HEK293 (cell line): ENCODE measurements at regions not wholly inside any gene's neighbourhood (a gene's known extent, or its start where the extent isn't known, plus 50 kb on each side); places are given as distances from the start of the nearest gene placed in this dataset.

Experiments used
- CTCF ChIA-PET: fragments of 350-600 bp; formaldehyde crosslinking; extraction: SDS; loops from one replicate; lab custom pipeline; 2021; ENCODE audit warnings: antibody characterized with exemption; lab: Yijun Ruan, JAX
- POLR2A ChIA-PET: fragments of 300-600 bp; formaldehyde crosslinking; extraction: SDS; loops from one replicate; lab custom pipeline; 2020; ENCODE audit warnings: antibody characterized with exemption, inconsistent platforms; lab: Yijun Ruan, JAX
- H3K27ac ChIP-seq: fragments of 200-500 bp; sonication (Bioruptor generic); 2 replicates; pipeline ENCODE4 v1.5.1; 2014; ENCODE audit warnings: low read depth, low read length, control low read depth, inconsistent platforms; ENCODE audit errors: extremely low read depth
- H3K36me3 ChIP-seq, 2 experiments: fragments of 200-500 bp in 1 of 2; sonication (Bioruptor generic) in 1 of 2; 1 replicate in 1 of 2; 2 replicates in 1 of 2; pipeline ENCODE4 v1.5.1; 2014 to 2017; ENCODE audit warnings: inconsistent platforms in 2 of 2, low read length in 2 of 2; ENCODE audit not compliant: control insufficient read depth in 2 of 2, insufficient read depth in 1 of 2
- H3K4me1 ChIP-seq: fragments of 200-500 bp; sonication (Bioruptor generic); 2 replicates; pipeline ENCODE4 v1.5.1; 2014; ENCODE audit warnings: mild to moderate bottlenecking, low read length, inconsistent platforms; ENCODE audit not compliant: control insufficient read depth, insufficient read depth
- H3K4me3 ChIP-seq: 2 replicates; pipeline ENCODE4 v1.5.1; 2011; ENCODE audit warnings: low read depth, mild to moderate bottlenecking, control low read depth, low read length, moderate library complexity
- H3K9me3 ChIP-seq: fragments of 200-500 bp; sonication (Bioruptor generic); 2 replicates; pipeline ENCODE4 v1.5.1; 2014; ENCODE audit warnings: low read depth, low read length, inconsistent platforms; ENCODE audit not compliant: control insufficient read depth, insufficient read depth
- HOXC10 ChIP-seq: sonication (generic); formaldehyde crosslinking; IDR thresholded peaks from 2 replicates; pipeline ENCODE4 v1.8.1; 2023; ENCODE audit warnings: mild to moderate bottlenecking, missing genetic modification reagents
- MYNN ChIP-seq: fragments of 450-650 bp; formaldehyde crosslinking; IDR thresholded peaks from 2 replicates; pipeline ENCODE4 v1.5.1; 2016; ENCODE audit warnings: missing biosample characterization, missing genetic modification characterization, borderline replicate concordance
- TCF7L2 ChIP-seq: IDR thresholded peaks from 2 replicates; pipeline ENCODE4 v1.6.1; 2011; ENCODE audit warnings: low read depth, mild to moderate bottlenecking, inconsistent platforms, low read length, moderate library complexity, borderline replicate concordance
- WT1 ChIP-seq: fragments of 450-650 bp; formaldehyde crosslinking; IDR thresholded peaks from 2 replicates; pipeline ENCODE4 v1.5.1; 2016; ENCODE audit warnings: missing biosample characterization, missing genetic modification characterization
- YY1 ChIP-seq: fragments of 450-650 bp; formaldehyde crosslinking; IDR thresholded peaks from 2 replicates; pipeline ENCODE4 v1.5.1; 2018; ENCODE audit warnings: missing biosample characterization, missing genetic modification characterization
- ZBTB1 ChIP-seq: fragments of 450-650 bp; formaldehyde crosslinking; IDR thresholded peaks from 2 replicates; pipeline ENCODE4 v1.5.1; 2016; ENCODE audit warnings: missing biosample characterization, missing genetic modification characterization
- ZBTB8A ChIP-seq: fragments of 450-650 bp; formaldehyde crosslinking; IDR thresholded peaks from 2 replicates; pipeline ENCODE4 v1.5.1; 2016; ENCODE audit warnings: missing biosample characterization, missing genetic modification characterization
- ZNF133 ChIP-seq: fragments of 450-650 bp; formaldehyde crosslinking; IDR thresholded peaks from 2 replicates; pipeline ENCODE4 v1.5.1; 2016; ENCODE audit warnings: missing biosample characterization, missing genetic modification characterization
- ZNF184 ChIP-seq: fragments of 450-650 bp; IDR thresholded peaks from 2 replicates; pipeline ENCODE4 v1.5.1; 2018; ENCODE audit warnings: missing biosample characterization, mild to moderate bottlenecking, missing genetic modification characterization
- ZNF19 ChIP-seq: fragments of 450-650 bp; formaldehyde crosslinking; IDR thresholded peaks from 2 replicates; pipeline ENCODE4; 2016; ENCODE audit warnings: missing biosample characterization, missing genetic modification characterization, low read depth
- ZNF223 ChIP-seq: fragments of 450-650 bp; formaldehyde crosslinking; IDR thresholded peaks from 2 replicates; pipeline ENCODE4 v1.5.1; 2016; ENCODE audit warnings: missing biosample characterization, missing genetic modification characterization
- ZNF433 ChIP-seq: fragments of 450-650 bp; formaldehyde crosslinking; IDR thresholded peaks from 2 replicates; pipeline ENCODE4 v1.5.1; 2016; ENCODE audit warnings: missing biosample characterization, missing genetic modification characterization, low read depth
- ZNF510 ChIP-seq: fragments of 450-650 bp; formaldehyde crosslinking; IDR thresholded peaks from 2 replicates; pipeline ENCODE4 v1.5.1; 2018; ENCODE audit warnings: mild to moderate bottlenecking, missing genetic modification characterization, missing biosample characterization; ENCODE audit not compliant: insufficient replicate concordance
- ZNF555 ChIP-seq: fragments of 450-650 bp; formaldehyde crosslinking; conservative IDR thresholded peaks from 2 replicates; pipeline ENCODE4 v1.5.1; 2017; ENCODE audit warnings: missing biosample characterization, mild to moderate bottlenecking, missing genetic modification characterization, inconsistent platforms
- ZNF596 ChIP-seq: fragments of 450-650 bp; IDR thresholded peaks from 2 replicates; pipeline ENCODE4 v1.5.0; 2018; ENCODE audit warnings: missing biosample characterization, mild to moderate bottlenecking, missing genetic modification characterization, moderate library complexity
- ZNF623 ChIP-seq: fragments of 450-650 bp; formaldehyde crosslinking; IDR thresholded peaks from 2 replicates; pipeline ENCODE4 v1.5.1; 2016; ENCODE audit warnings: missing biosample characterization, missing genetic modification characterization
- ZNF654 ChIP-seq: fragments of 450-650 bp; formaldehyde crosslinking; IDR thresholded peaks from 2 replicates; pipeline ENCODE4 v1.5.1; 2016; ENCODE audit warnings: low read depth, missing biosample characterization, missing genetic modification characterization
- ZNF777 ChIP-seq: fragments of 450-650 bp; formaldehyde crosslinking; IDR thresholded peaks from 2 replicates; pipeline ENCODE4 v1.5.1; 2017; ENCODE audit warnings: missing biosample characterization, missing genetic modification characterization, borderline replicate concordance
- ZNF791 ChIP-seq: fragments of 450-650 bp; formaldehyde crosslinking; IDR thresholded peaks from 2 replicates; pipeline ENCODE4 v1.5.1; 2016; ENCODE audit warnings: missing biosample characterization, missing genetic modification characterization
- TF ChIP-seq, protein P1 (sequence below): fragments of 450-650 bp; formaldehyde crosslinking; IDR thresholded peaks from 2 replicates; pipeline ENCODE4 v1.5.1; 2016; ENCODE audit warnings: missing biosample characterization, missing genetic modification characterization
- TF ChIP-seq, protein P2 (sequence below): fragments of 450-650 bp; formaldehyde crosslinking; IDR thresholded peaks from 2 replicates; pipeline ENCODE4 v1.5.1; 2016; ENCODE audit warnings: missing biosample characterization, missing genetic modification characterization
- TF ChIP-seq, protein P3 (sequence below): fragments of 450-650 bp; formaldehyde crosslinking; conservative IDR thresholded peaks from 2 replicates; pipeline ENCODE4 v1.5.1; 2016; ENCODE audit warnings: low read depth, missing biosample characterization, missing genetic modification characterization

DNA sequence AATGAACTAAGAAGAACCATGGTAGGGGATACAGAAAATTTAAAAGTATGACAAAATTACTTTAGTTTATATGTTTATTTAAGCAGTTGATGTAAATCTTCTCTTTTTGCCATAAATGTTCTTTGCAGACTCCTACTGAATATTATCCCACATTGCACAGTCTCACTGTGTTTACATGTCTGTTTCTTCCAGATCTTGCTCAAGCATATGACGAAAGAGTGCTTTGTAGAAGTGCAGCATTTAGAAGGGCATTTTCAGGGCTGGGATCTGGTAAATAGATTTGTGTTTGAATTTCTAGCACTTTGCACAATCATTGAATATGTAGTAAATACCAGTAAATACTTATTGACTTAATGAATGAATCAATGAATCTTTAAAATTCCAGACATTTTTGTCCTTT, 152.0 kb upstream of the EPHA7 start (continued):
- TF ChIP-seq, protein P1, sequence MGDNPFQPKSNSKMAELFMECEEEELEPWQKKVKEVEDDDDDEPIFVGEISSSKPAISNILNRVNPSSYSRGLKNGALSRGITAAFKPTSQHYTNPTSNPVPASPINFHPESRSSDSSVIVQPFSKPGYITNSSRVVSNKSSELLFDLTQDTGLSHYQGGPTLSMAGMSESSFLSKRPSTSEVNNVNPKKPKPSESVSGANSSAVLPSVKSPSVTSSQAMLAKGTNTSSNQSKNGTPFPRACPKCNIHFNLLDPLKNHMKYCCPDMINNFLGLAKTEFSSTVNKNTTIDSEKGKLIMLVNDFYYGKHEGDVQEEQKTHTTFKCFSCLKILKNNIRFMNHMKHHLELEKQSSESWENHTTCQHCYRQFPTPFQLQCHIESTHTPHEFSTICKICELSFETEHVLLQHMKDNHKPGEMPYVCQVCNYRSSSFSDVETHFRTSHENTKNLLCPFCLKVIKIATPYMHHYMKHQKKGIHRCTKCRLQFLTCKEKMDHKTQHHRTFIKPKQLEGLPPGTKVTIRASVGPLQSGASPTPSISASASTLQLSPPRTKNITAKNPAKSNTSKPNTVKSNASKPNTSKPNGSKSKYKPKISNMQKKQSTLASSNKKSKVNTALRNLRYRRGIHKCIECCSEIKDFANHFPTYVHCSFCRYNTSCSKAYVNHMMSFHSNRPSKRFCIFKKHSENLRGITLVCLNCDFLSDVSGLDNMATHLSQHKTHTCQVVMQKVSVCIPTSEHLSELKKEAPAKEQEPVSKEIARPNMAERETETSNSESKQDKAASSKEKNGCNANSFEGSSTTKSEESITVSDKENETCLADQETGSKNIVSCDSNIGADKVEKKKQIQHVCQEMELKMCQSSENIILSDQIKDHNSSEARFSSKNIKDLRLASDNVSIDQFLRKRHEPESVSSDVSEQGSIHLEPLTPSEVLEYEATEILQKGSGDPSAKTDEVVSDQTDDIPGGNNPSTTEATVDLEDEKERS = no peak
- no peak for TF ChIP-seq ZNF19
- TF ChIP-seq HOXC10 (CRISPR knock-in tag) = no peak
- TF ChIP-seq ZNF184 (tag by site-specific recombination) = no peak
- TF ChIP-seq WT1 = no peak
- no peak for TF ChIP-seq ZNF623 (tag by site-specific recombination)
- TF ChIP-seq ZNF510 = no peak
- TF ChIP-seq ZNF791 (tag by site-specific recombination) = no peak
- TF ChIP-seq YY1 (tag by site-specific recombination) = no peak

DNA sequence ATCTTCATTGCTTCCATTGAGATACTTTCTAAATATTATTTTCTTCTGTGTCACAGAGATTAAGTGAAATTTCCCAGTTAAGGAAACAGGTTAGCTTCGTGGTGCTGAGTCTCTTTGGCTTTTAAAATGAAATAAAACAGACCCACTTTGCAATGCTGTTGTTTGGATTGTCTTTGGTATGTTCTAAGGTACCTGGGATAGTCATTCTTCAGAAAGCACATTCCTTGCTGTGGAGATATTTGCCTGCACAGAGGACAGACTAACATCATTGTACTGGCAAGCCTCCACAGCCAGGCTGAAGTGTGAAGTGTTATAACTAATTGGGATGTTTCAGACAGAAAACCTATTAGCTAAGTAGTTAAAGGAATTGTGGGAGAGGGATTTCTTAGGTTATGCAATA, 148.8 kb upstream of the EPHA7 start:
- Histone ChIP-seq H3K4me1 (no peaks in the 10 kb centered on the region), H3K9me3 (no peaks in the 10 kb centered on the region), H3K36me3 (no peaks in the 10 kb centered on the region), H3K27ac (no peak overlapping the region), H3K4me3 (no peak overlapping the region)
- CTCF ChIA-PET = interaction anchor here (0.6 to 1.0 kb wide), 2 partner anchors 39 to 254 kb away, joined by 3 read pairs; no protein-coding TSS in a partner anchor
- TF ChIP-seq ZBTB1 (tag by site-specific recombination) = no peak
- no peak for TF ChIP-seq ZNF555 (tag by site-specific recombination)
- TF ChIP-seq ZNF777 (tag by site-specific recombination) = no peak
- TF ChIP-seq ZNF596 (tag by site-specific recombination) = no peak
- no peak for TF ChIP-seq ZBTB8A (tag by site-specific recombination)
- no peak for TF ChIP-seq ZNF433 (tag by site-specific recombination)
- no peak for TF ChIP-seq ZNF133 (tag by site-specific recombination)
- TF ChIP-seq, protein P2, sequence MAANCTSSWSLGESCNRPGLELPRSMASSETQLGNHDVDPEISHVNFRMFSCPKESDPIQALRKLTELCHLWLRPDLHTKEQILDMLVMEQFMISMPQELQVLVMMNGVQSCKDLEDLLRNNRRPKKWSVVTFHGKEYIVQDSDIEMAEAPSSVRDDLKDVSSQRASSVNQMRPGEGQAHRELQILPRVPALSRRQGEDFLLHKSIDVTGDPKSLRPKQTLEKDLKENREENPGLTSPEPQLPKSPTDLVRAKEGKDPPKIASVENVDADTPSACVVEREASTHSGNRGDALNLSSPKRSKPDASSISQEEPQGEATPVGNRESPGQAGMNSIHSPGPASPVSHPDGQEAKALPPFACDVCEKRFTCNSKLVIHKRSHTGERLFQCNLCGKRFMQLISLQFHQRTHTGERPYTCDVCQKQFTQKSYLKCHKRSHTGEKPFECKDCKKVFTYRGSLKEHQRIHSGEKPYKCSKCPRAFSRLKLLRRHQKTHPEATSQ (tag by site-specific recombination) = no peak
- TF ChIP-seq, protein P3, sequence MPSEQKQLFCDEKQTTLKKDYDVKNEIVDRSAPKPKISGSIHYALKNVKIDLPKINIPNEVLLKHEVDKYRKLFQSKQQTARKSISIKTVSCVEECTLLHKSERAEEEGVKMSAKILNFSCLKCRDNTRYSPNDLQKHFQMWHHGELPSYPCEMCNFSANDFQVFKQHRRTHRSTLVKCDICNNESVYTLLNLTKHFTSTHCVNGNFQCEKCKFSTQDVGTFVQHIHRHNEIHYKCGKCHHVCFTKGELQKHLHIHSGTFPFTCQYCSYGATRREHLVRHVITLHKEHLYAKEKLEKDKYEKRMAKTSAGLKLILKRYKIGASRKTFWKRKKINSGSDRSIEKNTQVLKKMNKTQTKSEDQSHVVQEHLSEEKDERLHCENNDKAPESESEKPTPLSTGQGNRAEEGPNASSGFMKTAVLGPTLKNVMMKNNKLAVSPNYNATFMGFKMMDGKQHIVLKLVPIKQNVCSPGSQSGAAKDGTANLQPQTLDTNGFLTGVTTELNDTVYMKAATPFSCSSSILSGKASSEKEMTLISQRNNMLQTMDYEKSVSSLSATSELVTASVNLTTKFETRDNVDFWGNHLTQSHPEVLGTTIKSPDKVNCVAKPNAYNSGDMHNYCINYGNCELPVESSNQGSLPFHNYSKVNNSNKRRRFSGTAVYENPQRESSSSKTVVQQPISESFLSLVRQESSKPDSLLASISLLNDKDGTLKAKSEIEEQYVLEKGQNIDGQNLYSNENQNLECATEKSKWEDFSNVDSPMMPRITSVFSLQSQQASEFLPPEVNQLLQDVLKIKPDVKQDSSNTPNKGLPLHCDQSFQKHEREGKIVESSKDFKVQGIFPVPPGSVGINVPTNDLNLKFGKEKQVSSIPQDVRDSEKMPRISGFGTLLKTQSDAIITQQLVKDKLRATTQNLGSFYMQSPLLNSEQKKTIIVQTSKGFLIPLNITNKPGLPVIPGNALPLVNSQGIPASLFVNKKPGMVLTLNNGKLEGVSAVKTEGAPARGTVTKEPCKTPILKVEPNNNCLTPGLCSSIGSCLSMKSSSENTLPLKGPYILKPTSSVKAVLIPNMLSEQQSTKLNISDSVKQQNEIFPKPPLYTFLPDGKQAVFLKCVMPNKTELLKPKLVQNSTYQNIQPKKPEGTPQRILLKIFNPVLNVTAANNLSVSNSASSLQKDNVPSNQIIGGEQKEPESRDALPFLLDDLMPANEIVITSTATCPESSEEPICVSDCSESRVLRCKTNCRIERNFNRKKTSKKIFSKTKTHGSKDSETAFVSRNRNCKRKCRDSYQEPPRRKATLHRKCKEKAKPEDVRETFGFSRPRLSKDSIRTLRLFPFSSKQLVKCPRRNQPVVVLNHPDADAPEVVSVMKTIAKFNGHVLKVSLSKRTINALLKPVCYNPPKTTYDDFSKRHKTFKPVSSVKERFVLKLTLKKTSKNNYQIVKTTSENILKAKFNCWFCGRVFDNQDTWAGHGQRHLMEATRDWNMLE (tag by site-specific recombination) = no peak
- no peak for TF ChIP-seq ZNF654 (tag by site-specific recombination)
- TF ChIP-seq ZNF223 (tag by site-specific recombination) = no peak
- no peak for TF ChIP-seq MYNN (tag by site-specific recombination)
- TF ChIP-seq TCF7L2 = no peak
- POLR2A ChIA-PET = no interaction called here
